HepG2 (cell line): ENCODE measurements at regions not wholly inside any gene's neighbourhood (a gene's known extent, or its start where the extent isn't known, plus 50 kb on each side); places are given as distances from the start of the nearest gene placed in this dataset.

Experiments
- AKAP8 ChIP-seq: sonication (generic); formaldehyde crosslinking; IDR thresholded peaks from 2 replicates; pipeline ENCODE4 v1.5.1; 2020; ENCODE audit warnings: mild to moderate bottlenecking, missing genetic modification reagents
- CBFB ChIP-seq: sonication (generic); formaldehyde crosslinking; IDR thresholded peaks from 2 replicates; pipeline ENCODE4 v1.4.0; 2020; ENCODE audit warnings: missing genetic modification reagents
- CBX1 ChIP-seq: IDR thresholded peaks from one replicate; pipeline ENCODE4 v1.6.1; 2016; ENCODE audit warnings: antibody characterized with exemption, low read depth
- FOXC1 ChIP-seq: sonication (generic); formaldehyde crosslinking; IDR thresholded peaks from 2 replicates; pipeline ENCODE4 v1.8.0; 2022; ENCODE audit warnings: mild to moderate bottlenecking, missing genetic modification reagents, borderline replicate concordance
- GABPA ChIP-seq, 2 experiments: IDR thresholded peaks; 2 replicates each; pipeline ENCODE4 v1.6.1; 2011 to 2016; ENCODE audit warnings: low read depth in 2 of 2, low read length in 1 of 2, missing biosample characterization in 1 of 2, missing genetic modification characterization in 1 of 2
- KLF9 ChIP-seq: IDR thresholded peaks from 2 replicates; pipeline ENCODE4 v1.6.1; 2016; ENCODE audit warnings: low read depth
- NONO ChIP-seq, 2 experiments: fragments of 450-650 bp in 1 of 2; sonication (generic) in 1 of 2; formaldehyde crosslinking in 1 of 2; IDR thresholded peaks in 1 of 2; conservative IDR thresholded peaks in 1 of 2; 2 replicates each; pipeline versions ENCODE4 v1.6.1 to v1.8.0; 2017 to 2022; ENCODE audit warnings: mild to moderate bottlenecking in 1 of 2, missing genetic modification reagents in 1 of 2, moderate library complexity in 1 of 2
- PTBP1 ChIP-seq: fragments of 200-400 bp; formaldehyde crosslinking; IDR thresholded peaks from 2 replicates; pipeline ENCODE4 v1.6.1; 2018; ENCODE audit warnings: low read length, low read depth; ENCODE audit not compliant: poor library complexity, severe bottlenecking
- SCMH1 ChIP-seq: sonication (generic); formaldehyde crosslinking; IDR thresholded peaks from 2 replicates; pipeline ENCODE4 v1.9.0; 2021; ENCODE audit warnings: missing genetic modification reagents, mild to moderate bottlenecking, borderline replicate concordance
- SP2 ChIP-seq: sonication (generic); formaldehyde crosslinking; IDR thresholded peaks from 2 replicates; pipeline ENCODE4 v1.5.1; 2020; ENCODE audit warnings: mild to moderate bottlenecking, missing genetic modification reagents
- SRF ChIP-seq: IDR thresholded peaks from 2 replicates; pipeline ENCODE4 v1.6.1; 2011; ENCODE audit warnings: mild to moderate bottlenecking, low read depth, low read length, moderate library complexity
- TEAD2 ChIP-seq: sonication (generic); formaldehyde crosslinking; IDR thresholded peaks from 2 replicates; pipeline ENCODE4 v1.9.0; 2021; ENCODE audit warnings: missing genetic modification reagents
- ZNF350 ChIP-seq: sonication (generic); formaldehyde crosslinking; IDR thresholded peaks from 2 replicates; pipeline ENCODE4 v1.4.0; 2020; ENCODE audit warnings: mild to moderate bottlenecking, low read depth, missing genetic modification reagents, borderline replicate concordance
- ZNF772 ChIP-seq: sonication (generic); formaldehyde crosslinking; IDR thresholded peaks from 2 replicates; pipeline ENCODE4 v1.5.0; 2020; ENCODE audit warnings: mild to moderate bottlenecking, missing genetic modification reagents
- ZNF776 ChIP-seq: sonication (generic); formaldehyde crosslinking; IDR thresholded peaks from 2 replicates; pipeline ENCODE4 v1.4.0; 2020; ENCODE audit warnings: mild to moderate bottlenecking, missing genetic modification reagents
- ZNF83 ChIP-seq: sonication (generic); formaldehyde crosslinking; IDR thresholded peaks from 2 replicates; pipeline ENCODE4 v1.4.0; 2020; ENCODE audit warnings: missing genetic modification reagents, mild to moderate bottlenecking, borderline replicate concordance
- TF ChIP-seq, protein P1 (sequence below): sonication (generic); formaldehyde crosslinking; IDR thresholded peaks from 2 replicates; pipeline ENCODE4 v1.5.0; 2020; ENCODE audit warnings: mild to moderate bottlenecking, low read depth, missing genetic modification reagents, borderline replicate concordance
- TF ChIP-seq, protein P2 (sequence below): sonication (generic); formaldehyde crosslinking; IDR thresholded peaks from 2 replicates; pipeline ENCODE4 v1.4.0; 2020; ENCODE audit warnings: mild to moderate bottlenecking, missing genetic modification reagents, borderline replicate concordance
- TF ChIP-seq, protein P3 (sequence below): sonication (generic); formaldehyde crosslinking; IDR thresholded peaks from 2 replicates; pipeline ENCODE4 v1.8.0; 2022; ENCODE audit warnings: mild to moderate bottlenecking, missing genetic modification reagents, borderline replicate concordance
- TF ChIP-seq, protein P4 (sequence below): sonication (generic); formaldehyde crosslinking; IDR thresholded peaks from 2 replicates; pipeline ENCODE4 v1.4.0; 2020; ENCODE audit warnings: mild to moderate bottlenecking, missing genetic modification reagents
- TF ChIP-seq, protein P5 (sequence below), 2 experiments: fragments of 450-650 bp in 1 of 2; sonication (generic) in 1 of 2; formaldehyde crosslinking; IDR thresholded peaks; 2 replicates each; pipeline versions ENCODE4 v1.5.0 to v1.8.0; 2020 to 2022; ENCODE audit warnings: mild to moderate bottlenecking in 1 of 2, missing genetic modification reagents in 1 of 2
- TF ChIP-seq, protein P6 (sequence below): sonication (generic); formaldehyde crosslinking; IDR thresholded peaks from 2 replicates; pipeline ENCODE4 v1.4.0; 2020; ENCODE audit warnings: missing genetic modification reagents, borderline replicate concordance

DNA sequence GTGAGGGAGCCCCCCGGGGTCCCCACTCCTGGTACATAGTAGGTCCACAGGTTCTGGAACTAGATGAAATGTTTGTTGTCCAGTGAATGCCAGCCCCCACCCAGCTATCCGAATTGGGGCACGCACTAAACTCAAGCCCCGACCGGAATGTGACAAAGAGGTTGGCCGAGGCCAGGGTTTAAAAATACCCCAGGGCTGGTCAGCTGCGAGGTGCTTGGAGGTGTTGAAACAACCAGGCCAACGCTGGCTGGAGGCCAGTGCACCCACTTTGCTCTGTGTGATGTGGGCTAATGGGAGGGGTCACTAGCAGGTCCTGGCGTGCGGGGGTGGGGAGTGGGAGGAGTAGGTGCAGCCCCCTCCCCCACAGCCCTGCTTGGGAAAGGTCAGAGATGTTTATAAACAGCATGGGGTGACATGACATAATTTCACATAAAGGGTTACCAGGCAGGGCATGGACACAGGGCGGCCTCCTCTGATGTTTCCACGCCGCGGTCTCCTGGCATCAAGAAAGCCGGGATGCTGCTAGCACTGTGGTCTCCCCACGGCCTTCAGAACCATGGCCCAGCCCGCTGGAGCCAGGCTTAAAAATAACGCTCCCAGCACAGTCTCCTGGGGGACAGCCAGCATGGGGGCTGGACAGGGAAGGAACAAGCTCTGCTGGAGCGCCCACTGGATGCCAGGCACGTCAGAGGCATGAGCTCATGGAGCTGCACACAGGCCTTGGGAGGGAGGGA, 111.2 kb upstream of the PTPN1 start (continued):
- TF ChIP-seq KLF9 (CRISPR knock-in tag) (peak; percentile 93), NONO (IDR thresholded peaks at IDR 0.05) (no peak), NONO (CRISPR knock-in tag; conservative IDR thresholded peaks at IDR 0.05) (peak; percentile 100), CBFB (CRISPR knock-in tag) (peak; percentile 99), ZNF776 (CRISPR knock-in tag) (peak; percentile 52; the same call in 1 of the 2 replicates), AKAP8 (CRISPR knock-in tag) (peak; percentile 93), CBX1 (peak; percentile 60), GABPA (IDR thresholded peaks at IDR 0.05; ENCODE audit: low read depth, low read length) (no peak), GABPA (CRISPR knock-in tag; IDR thresholded peaks at IDR 0.05; ENCODE audit: low read depth) (peak; percentile 59), PTBP1 (peak; percentile 86), SP2 (CRISPR knock-in tag) (no peak), SCMH1 (CRISPR knock-in tag) (no peak), SRF (no peak; the same call in 1 of the 2 replicates), TEAD2 (CRISPR knock-in tag) (no peak; the same call in 1 of the 2 replicates), ZNF350 (peak; percentile 99), FOXC1 (CRISPR knock-in tag) (peak; percentile 94), ZNF83 (CRISPR knock-in tag) (peak; percentile 32), ZNF772 (CRISPR knock-in tag) (peak; percentile 97)
- TF ChIP-seq, protein P1, sequence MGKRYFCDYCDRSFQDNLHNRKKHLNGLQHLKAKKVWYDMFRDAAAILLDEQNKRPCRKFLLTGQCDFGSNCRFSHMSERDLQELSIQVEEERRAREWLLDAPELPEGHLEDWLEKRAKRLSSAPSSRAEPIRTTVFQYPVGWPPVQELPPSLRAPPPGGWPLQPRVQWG (CRISPR knock-in tag): no peak
- TF ChIP-seq, protein P2, sequence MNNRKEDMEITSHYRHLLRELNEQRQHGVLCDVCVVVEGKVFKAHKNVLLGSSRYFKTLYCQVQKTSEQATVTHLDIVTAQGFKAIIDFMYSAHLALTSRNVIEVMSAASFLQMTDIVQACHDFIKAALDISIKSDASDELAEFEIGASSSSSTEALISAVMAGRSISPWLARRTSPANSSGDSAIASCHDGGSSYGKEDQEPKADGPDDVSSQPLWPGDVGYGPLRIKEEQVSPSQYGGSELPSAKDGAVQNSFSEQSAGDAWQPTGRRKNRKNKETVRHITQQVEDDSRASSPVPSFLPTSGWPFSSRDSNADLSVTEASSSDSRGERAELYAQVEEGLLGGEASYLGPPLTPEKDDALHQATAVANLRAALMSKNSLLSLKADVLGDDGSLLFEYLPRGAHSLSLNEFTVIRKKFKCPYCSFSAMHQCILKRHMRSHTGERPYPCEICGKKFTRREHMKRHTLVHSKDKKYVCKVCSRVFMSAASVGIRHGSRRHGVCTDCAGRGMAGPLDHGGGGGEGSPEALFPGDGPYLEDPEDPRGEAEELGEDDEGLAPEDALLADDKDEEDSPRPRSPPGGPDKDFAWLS (CRISPR knock-in tag): peak; percentile 98
- TF ChIP-seq, protein P3, sequence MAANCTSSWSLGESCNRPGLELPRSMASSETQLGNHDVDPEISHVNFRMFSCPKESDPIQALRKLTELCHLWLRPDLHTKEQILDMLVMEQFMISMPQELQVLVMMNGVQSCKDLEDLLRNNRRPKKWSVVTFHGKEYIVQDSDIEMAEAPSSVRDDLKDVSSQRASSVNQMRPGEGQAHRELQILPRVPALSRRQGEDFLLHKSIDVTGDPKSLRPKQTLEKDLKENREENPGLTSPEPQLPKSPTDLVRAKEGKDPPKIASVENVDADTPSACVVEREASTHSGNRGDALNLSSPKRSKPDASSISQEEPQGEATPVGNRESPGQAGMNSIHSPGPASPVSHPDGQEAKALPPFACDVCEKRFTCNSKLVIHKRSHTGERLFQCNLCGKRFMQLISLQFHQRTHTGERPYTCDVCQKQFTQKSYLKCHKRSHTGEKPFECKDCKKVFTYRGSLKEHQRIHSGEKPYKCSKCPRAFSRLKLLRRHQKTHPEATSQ (CRISPR knock-in tag): peak; percentile 89
- TF ChIP-seq, protein P4, sequence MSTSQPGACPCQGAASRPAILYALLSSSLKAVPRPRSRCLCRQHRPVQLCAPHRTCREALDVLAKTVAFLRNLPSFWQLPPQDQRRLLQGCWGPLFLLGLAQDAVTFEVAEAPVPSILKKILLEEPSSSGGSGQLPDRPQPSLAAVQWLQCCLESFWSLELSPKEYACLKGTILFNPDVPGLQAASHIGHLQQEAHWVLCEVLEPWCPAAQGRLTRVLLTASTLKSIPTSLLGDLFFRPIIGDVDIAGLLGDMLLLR: peak; percentile 45
- TF ChIP-seq, protein P5, sequence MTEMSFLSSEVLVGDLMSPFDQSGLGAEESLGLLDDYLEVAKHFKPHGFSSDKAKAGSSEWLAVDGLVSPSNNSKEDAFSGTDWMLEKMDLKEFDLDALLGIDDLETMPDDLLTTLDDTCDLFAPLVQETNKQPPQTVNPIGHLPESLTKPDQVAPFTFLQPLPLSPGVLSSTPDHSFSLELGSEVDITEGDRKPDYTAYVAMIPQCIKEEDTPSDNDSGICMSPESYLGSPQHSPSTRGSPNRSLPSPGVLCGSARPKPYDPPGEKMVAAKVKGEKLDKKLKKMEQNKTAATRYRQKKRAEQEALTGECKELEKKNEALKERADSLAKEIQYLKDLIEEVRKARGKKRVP (CRISPR knock-in tag; IDR thresholded peaks at IDR 0.05): peak in 1 of 2 experiments; percentile 90; a peak in 2 of 4 replicates
- TF ChIP-seq, protein P6, sequence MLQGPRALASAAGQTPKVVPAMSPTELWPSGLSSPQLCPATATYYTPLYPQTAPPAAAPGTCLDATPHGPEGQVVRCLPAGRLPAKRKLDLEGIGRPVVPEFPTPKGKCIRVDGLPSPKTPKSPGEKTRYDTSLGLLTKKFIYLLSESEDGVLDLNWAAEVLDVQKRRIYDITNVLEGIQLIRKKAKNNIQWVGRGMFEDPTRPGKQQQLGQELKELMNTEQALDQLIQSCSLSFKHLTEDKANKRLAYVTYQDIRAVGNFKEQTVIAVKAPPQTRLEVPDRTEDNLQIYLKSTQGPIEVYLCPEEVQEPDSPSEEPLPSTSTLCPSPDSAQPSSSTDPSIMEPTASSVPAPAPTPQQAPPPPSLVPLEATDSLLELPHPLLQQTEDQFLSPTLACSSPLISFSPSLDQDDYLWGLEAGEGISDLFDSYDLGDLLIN (CRISPR knock-in tag): 0 out of 2 replicates have a peak, but pooled peaks have one; percentile 69
